Effector CD8-positive, alpha-beta T cell (primary cell): ENCODE measurements at regions not wholly inside any gene's neighbourhood (a gene's known extent, or its start where the extent isn't known, plus 50 kb on each side); places are given as distances from the start of the nearest gene placed in this dataset.

Experiments
- DNase-seq: peaks from one replicate; lab custom pipeline; 2025; lab: John Stamatoyannopoulos, UW

DNA sequence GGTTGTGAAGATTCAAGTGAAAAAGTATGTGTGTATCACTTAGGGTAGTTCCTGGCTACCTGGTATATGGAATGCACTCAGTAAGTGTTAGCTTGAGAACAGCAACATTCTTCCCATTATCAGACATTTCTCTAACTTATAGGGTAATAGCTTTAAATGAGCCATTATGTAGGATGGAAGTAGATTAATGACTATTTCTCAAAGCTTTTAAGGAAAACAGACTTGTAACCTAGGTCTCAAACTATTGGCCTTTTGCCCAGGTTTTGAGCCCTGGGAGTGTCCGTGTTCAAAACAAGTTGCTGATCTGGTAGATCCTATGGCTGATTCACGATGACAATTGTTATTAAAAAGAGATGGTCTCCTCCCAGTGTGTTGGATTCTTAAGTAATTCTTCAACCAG, 129.1 kb upstream of the UMPS start:
- no peak for DNase-seq

DNA sequence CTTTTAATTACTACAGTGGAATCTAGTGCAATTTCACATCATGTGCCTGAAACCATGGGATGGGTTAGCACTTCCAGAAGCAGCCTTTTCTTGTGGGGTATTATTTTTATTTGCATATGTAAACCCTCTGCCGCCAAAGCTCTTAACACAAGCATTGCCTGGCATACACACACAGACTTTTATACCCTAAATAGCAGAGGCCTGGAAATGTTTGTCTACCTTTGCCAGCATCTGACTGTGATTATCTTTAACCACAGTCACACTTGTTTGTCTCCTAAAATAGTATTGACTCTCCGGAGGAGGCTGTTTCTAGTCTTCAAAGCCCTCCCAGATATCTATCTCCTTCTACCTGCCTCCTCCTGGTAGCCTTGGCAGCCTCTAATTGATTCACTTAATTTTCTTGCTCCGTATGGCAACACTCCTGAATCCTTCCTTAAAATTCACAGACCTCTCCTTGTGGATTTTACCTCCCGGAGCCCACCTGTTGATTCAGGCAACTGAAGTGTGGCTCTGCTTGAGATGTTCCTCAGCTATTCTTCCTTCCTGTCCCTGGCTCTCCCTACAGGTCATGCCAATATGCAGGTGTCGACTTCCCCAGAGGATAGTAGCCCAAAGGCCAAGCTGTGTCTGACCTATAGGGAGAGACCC, 127.1 kb upstream of the UMPS start:
- DNase-seq: no peak

- DNase-seq: no peak
These were observed 124.3 kb upstream of the UMPS start for GRCh38 chr3:124605781-124606579.

- DNase-seq: no peak
These were observed 123.1 kb upstream of the UMPS start for GRCh38 chr3:124607163-124607562.

DNA sequence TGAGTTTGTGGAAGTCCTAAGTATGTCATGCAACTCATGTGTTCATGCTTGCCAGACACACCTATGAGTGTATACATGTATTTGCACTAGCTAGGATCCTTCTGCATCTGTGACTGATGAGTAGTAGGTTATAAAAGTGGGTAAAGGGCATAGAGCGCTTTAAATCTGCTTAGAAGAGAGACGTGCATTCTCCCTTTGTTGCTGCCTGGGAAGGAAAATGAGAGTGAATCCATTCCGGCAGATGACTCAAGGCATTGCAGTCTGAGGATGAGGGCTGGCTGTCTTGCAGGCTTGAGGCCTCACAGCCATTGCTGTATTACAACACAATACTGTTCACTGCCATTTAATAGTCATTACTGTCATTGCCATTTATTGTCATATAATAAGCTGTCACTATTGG, 120.8 kb upstream of the UMPS start:
- DNase-seq: no peak

DNA sequence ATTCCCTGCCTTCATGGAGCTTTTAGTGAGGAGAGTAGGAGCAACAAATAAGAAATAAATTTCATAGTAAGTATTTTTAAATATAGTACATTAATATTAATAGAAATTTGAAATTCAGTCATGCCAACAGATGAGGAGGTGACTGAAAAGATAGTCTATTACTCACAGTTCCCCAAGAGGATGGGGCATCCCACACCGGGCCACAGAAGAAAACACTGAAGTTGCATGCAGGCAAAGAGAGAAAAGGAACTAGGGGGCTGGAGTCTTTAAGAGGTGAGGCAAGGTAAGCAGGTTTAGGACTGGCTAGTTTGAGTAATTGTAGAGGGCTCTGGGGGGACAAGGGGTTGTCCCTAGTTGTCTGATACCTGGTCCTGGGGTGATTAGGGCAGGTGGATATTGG, 120.1 kb upstream of the UMPS start:
- no peak for DNase-seq

DNA sequence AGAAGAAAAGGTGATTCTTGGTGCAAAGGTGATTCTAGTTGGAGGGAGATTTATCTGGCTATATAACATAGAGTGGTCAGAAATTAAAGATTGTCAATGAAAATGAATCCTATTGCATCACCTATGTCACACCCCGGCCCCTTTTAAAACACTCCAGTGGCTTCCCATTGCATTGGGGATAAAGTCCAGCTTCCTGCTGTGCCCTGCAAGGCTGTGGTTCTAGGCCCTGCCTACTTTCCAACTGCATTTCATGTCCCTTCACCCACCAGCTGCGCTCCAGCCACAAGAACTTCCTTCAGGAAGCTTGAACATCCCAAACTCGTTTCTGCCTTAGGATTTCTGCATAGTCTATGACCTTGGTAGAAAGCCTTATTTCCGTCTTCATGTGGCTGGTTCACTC, 118.7 kb upstream of the UMPS start:
- no peak for DNase-seq

DNA sequence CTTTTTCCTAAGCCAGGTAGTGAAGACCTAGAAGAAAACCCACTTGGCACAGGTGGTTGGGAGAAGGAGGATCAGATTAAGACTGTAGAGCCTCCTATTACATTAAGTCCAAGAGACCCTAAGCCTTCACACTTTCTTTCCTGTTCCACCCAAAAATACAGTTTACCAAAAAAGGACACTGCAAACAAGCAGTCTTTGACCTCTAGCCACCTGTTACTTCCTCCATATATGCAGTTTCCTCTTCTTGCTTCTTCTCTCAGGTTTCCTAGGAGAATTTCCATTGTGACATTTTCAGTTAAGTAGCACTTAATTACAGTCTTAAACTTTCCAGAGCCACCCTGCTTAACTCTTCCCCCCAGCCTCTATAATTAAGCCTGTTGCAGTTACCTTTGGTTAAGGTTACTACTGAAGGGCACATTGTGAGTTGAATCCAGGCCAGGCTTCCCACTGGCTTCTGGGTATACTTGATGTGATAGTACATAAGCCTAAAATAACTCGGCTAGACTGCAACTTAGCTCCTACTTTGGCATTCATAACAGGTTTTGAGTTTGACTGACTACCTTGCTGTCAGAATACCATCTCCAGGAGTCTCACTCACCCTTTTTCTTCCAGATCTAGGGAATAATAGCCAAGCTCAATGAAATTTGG, 114.2 kb upstream of the UMPS start:
- DNase-seq: no peak

DNA sequence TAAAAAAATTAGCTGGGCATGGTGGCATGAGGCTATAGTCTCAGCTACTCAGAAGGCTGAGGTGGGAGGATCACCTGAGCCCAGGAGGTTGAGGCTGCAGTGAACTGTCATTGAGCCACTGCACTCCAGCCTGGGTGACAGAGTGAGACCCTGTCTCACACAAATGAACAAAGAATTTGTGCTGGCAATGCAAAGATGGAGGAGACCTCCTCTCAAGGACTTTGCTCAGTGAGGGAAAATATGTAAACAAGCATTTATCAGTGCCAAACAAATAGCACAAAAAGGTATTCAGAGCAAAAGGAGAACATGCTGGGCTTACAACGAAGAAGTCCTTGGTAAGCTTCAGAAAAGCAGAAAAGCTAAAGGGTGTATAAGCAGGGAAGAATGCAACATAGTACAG, 113.1 kb upstream of the UMPS start:
- no peak for DNase-seq

DNA sequence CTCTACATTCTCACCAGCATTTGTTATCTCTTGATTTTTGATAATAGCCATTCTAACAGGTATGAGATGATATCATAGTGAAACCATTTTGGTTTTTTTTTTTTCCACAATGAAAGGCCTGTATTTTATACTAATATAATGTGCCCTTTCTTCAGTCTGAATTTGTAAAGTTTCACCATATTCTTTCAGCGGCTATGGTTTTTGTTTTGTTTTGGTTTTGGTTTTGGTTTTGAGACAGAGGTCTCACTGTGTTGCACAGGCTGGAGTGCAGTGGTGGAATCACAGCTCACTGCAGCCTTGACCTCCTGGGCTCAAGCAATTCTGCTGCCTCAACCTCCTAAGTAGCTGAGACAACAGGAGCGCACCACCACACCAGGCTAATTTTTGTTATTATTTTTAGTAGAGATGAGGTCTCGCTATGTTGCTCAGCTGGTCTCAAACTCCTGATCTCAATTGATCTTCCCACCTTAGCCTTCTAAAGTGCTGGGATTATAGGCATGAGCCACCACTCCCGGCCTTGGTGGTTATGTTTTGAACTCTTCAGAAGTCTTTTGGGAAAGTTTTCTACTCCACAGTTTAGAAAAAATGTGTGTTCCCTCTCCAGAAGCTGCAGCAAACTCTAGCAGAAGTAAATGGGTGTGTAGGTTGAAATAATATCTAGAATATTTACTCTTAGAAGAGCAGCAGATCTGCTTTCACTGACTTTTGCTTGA, 110.2 kb upstream of the UMPS start:
- no peak for DNase-seq

DNA sequence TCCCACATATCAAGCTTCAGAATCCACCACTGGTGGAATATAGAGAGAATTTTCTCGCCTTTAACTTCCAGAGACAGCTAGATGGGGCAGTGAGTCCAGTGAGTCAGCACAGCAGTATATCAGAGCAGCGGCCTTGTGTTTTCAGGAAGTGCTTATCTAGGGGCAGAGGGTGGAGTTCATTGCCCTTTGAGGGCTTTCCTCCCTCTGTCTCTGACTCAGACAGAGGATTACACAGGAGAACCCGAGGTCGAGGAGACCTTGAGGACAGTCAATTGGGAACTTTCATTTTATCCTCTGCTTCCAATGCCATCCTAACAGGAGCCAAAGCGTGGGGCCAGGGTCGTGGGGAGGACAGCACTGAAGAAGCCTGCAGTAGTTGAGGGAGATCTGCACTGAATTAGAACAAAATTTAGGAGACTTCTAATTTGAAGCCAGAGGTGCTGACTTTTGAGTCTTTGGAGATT, 109.6 kb upstream of the UMPS start:
- DNase-seq: no peak

- no peak for DNase-seq
These were observed 108.8 kb upstream of the UMPS start for GRCh38 chr3:124621498-124621897.

GRCh38 chr3:124625074-124625473, 105.2 kb upstream of the UMPS start:
- no peak for DNase-seq

GRCh38 chr3:124627501-124627908, 102.7 kb upstream of the UMPS start:
- DNase-seq: no peak

- no peak for DNase-seq
These were observed 101.4 kb upstream of the UMPS start for GRCh38 chr3:124628863-124629262.

- DNase-seq: no peak
These were observed 100.8 kb upstream of the UMPS start for GRCh38 chr3:124629497-124629896.

DNA sequence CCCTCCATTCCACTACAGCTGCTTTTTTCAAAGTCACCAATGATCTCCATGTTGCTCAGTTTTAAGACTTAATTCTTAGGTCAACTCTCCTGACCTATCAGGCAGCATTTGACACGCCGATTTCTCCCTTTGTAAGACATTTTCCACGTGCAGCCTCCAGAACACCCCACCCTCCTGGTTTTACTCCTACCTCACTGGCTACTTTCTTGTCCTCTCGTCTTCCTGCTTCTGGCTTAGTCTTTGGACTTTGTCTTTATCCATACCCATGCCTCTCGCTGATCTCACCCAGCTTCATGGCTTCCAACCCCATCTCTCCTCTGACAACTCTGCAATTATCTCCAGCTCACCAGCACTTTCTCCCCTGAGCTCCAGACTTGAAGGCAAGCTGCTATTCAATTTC, 99.3 kb upstream of the UMPS start:
- no peak for DNase-seq

DNA sequence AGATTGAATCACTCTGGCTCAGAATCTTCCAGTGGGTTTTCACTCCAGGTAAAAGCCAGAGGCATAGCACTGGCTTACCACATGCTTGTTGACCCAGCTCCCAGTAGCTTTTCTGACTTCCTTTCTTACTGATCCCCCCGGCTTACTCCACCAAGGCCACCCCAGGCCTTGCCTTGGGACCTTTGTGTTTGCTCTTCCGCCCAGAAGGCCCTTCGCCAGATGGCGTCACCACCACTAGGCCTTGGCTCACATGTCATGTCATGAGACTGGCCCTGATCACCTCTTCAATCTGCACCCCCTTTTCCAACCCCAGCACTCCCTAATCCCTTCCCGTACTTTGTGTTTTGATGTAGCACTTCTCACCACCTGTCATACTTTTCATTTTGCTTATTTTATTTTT, 98.5 kb upstream of the UMPS start:
- DNase-seq: no peak

DNA sequence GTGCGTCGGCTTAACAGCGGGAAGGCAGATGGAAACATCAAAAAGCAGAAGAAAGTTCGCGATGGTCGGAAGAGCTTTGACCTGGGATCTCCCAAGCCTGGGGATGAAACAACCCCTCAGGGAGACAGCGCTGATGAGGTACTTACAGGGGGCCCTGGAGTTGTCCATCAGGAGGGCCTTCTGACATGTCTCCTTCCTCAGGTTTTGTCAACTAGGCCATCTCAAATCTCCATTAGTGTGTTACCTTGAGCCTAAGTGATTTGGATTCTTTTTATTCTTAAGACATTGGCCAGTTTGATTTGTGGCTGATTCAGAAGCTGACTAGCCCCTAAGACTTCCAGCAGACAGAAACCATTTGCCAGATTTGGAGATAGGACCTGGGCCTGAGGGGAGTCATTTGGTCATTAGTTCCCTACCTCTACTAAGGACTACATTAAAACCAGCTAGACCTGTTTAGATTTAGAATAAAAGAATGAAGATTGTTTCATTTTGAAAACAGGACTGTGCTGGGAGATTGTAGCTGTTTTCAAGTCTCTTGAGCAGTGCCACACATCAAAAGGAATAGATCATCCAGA, 97.6 kb upstream of the UMPS start:
- DNase-seq: no peak

- no peak for DNase-seq
These were observed 96.7 kb upstream of the UMPS start for GRCh38 chr3:124633524-124633923.

DNA sequence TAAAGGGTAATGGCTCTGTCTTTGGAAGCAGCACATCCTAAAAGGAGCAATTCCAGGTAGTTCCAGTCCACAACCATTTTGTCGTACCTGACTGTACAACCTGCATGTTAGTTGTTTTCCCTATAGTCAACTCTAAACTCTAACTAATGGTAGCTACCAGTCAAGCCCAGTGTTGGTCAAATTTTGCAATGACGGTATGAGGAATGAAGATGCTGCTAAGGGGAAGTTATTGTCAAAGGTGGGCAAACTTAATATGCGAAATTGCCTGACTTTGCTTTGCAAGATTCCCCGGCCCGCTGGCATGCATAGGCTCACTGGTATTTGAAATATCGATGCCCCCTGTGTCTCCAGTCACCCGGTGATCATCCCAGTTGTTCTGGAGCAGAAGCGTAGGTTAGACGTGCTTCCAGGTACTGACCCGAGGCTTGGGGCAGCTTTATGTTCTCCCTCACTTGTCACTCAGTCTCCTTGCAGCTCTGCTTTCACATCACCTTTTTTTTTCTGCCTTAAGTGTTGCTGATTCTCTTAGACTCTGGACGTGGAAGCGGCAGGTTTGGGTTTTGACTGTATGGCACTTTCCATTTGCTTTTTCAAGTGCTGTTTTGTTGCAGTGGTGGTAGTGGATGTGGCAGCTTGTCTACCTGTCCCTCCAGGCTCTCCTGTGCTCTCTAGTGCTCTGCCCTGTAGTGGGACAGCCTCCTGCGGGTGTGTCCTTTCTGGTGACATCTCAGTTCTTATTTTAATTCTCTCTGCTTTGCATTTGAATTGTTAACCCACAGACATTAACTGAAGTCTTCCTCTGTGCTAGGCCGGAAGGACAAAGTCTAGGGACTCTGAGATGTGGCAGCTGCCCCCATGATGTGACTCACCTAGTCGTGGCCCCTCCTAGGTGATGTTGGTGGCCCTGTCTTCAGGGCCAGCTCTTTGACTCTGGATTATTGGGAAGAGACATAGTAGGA, 95.8 kb upstream of the UMPS start:
- no peak for DNase-seq
